ENCODE measurements at regions not wholly inside any gene's neighbourhood (a gene's known extent, or its start where the extent isn't known, plus 50 kb on each side); places are given as distances from the start of the nearest gene placed in this dataset.

DNA sequence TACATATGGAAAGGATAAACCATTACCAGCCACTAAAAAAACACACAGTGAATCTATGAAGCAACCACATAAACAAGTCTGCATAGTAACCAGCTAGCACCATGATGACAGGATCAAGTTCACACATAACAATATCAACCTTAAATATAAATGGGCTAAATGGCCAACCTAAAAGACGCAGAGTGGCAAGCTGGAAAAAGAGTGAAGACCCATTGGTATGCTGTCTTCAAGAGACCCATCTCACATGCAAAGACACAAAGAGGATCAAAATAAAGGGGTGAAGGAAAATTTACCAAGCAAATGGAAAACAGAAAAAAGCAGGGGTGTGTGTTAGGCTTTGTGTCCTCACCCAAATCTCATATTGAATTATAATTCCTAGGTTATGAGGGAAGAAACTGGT is 909.2 kb downstream of the EPHA7 start:
- Histone ChIP-seq H3K4me3 (no peak overlapping the region), H3K4me1 (no peaks in the 10 kb centered on the region), H3K9me3 (no peaks in the 10 kb centered on the region), H3K27me3 (no peaks in the 10 kb centered on the region), H3K27ac (no peak overlapping the region), H3K36me3 (no peaks in the 10 kb centered on the region)
- DNase-seq = no peak
- intact Hi-C loops (cut with DNase I; ENCODE audit: low total_unique reads) = no loop called here
- TF ChIP-seq, protein P1, sequence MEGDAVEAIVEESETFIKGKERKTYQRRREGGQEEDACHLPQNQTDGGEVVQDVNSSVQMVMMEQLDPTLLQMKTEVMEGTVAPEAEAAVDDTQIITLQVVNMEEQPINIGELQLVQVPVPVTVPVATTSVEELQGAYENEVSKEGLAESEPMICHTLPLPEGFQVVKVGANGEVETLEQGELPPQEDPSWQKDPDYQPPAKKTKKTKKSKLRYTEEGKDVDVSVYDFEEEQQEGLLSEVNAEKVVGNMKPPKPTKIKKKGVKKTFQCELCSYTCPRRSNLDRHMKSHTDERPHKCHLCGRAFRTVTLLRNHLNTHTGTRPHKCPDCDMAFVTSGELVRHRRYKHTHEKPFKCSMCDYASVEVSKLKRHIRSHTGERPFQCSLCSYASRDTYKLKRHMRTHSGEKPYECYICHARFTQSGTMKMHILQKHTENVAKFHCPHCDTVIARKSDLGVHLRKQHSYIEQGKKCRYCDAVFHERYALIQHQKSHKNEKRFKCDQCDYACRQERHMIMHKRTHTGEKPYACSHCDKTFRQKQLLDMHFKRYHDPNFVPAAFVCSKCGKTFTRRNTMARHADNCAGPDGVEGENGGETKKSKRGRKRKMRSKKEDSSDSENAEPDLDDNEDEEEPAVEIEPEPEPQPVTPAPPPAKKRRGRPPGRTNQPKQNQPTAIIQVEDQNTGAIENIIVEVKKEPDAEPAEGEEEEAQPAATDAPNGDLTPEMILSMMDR (IDR thresholded peaks at IDR 0.05) = no peak

DNA sequence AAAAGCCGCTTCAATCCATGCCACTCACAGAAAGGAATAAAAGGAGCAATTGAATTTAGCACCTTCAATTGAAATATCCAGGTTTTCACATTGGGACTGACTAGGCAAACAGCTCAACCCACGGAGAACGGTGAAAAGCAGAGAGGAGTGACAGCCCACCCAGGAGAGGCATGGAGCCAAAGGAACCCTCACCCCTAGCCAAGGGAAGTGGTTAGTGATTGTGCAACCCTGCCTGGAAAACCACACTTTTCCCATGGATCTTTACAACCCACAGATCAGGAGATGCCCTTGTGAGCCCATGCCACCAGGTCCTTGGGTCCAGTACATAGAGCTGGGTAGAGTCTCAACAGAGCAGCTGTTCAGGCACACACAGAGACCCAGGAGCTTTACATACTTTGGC is 911.8 kb downstream of the EPHA7 start:
- H3K27ac ChIP-seq = no peak overlapping the region
- H3K4me1 ChIP-seq = no peaks in the 10 kb centered on the region
- no peaks in the 10 kb centered on the region for H3K27me3 ChIP-seq
- no peak overlapping the region for H3K4me3 ChIP-seq
- intact Hi-C loops (cut with DNase I; ENCODE audit: low total_unique reads) = no loop called here
- H3K9me3 ChIP-seq = no peaks in the 10 kb centered on the region
- H3K36me3 ChIP-seq = no peaks in the 10 kb centered on the region
- no peak for DNase-seq
- TF ChIP-seq, protein P1 (IDR thresholded peaks at IDR 0.05) = no peak

DNA sequence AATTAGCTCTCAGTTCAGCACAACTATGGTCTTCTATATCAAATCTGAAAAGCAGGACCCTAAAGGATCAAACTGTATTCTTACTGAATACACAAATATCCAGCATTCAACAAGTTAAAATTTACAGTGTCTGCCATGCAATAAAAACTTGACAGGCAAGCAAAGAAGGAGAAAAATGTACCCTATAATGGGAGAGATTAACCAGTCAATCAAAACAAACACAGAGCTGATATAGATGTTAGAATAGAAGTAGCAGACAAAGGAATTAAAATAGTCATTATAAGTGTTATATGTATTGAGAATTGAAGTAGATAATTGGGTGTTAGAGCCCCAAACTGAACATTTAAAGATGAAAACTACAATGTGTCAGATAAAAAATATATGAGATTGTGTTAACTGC is 914.9 kb downstream of the EPHA7 start:
- Histone ChIP-seq H3K4me1 (no peaks in the 10 kb centered on the region), H3K27me3 (no peaks in the 10 kb centered on the region), H3K4me3 (no peak overlapping the region), H3K36me3 (no peaks in the 10 kb centered on the region), H3K27ac (no peak overlapping the region), H3K9me3 (no peaks in the 10 kb centered on the region)
- TF ChIP-seq, protein P1 (IDR thresholded peaks at IDR 0.05) = no peak
- intact Hi-C loops (cut with DNase I; ENCODE audit: low total_unique reads) = no loop called here
- no peak for DNase-seq

DNA sequence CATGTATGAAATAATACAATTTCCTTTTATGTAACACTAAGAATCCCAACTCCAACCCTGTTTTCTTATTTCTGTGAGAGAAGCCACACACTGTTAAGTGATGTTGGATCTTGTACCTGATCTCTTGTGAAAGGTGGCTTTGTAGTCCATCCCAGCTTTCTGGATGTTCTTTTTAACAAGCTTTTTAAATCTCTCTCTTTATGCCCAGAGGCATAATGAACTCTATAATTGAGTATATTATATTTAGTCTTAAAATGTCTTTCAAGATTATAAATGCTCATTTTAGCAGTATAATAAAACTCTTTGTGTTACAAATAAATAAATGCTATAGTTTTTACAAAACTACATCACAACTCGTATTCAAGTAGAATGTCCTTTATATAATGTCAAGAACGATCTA is 922.1 kb downstream of the EPHA7 start:
- H3K9me3 ChIP-seq = no peaks in the 10 kb centered on the region
- TF ChIP-seq, protein P1 (IDR thresholded peaks at IDR 0.05) = no peak
- intact Hi-C loops (cut with DNase I; ENCODE audit: low total_unique reads) = no loop called here
- no peak overlapping the region for H3K4me3 ChIP-seq
- no peaks in the 10 kb centered on the region for H3K27me3 ChIP-seq
- H3K27ac ChIP-seq = no peak overlapping the region
- DNase-seq = no peak
- no peaks in the 10 kb centered on the region for H3K36me3 ChIP-seq
- no peaks in the 10 kb centered on the region for H3K4me1 ChIP-seq

DNA sequence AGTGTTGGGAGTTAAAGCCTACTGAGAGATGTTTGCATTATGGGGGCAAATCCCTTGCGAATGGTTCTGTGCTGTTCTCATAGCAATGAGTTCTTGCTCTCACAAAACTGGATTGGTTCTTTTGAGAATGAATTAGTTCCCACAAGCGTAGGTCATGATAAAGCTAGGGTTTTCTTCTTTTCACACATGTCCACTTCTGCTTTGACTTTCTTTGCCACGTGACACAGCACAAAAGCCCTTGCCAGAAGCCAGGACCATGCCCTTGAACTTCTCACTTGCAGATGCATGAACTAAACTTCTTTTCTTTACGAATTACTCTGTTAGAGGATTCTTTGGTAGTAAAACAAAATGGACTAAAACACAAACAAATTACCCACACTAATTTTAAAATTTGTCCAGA is 922.8 kb downstream of the EPHA7 start:
- intact Hi-C loops (cut with DNase I; ENCODE audit: low total_unique reads) = no loop called here
- no peak overlapping the region for H3K27ac ChIP-seq
- H3K36me3 ChIP-seq = no peaks in the 10 kb centered on the region
- no peaks in the 10 kb centered on the region for H3K9me3 ChIP-seq
- no peaks in the 10 kb centered on the region for H3K27me3 ChIP-seq
- no peak for DNase-seq
- H3K4me1 ChIP-seq = no peaks in the 10 kb centered on the region
- H3K4me3 ChIP-seq = no peak overlapping the region
- TF ChIP-seq, protein P1 (IDR thresholded peaks at IDR 0.05) = no peak

DNA sequence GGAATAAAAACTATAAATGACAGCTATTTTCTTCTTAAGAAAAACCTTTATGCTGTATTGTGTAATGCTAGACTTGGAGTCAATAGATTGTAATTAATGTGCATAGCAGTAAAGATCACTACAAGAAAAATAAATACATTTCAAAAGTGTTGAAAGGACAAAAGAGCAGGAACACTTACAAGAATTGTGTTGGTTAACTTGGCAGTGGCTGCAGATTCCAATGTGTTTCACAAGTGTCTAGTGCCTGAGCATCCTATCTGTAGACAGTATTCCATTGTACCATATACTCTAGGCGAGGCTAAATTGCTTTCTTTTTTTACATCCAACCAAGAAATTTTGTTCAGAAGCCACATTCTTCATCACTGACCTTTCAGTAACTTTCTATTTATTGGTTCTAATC is 924.1 kb downstream of the EPHA7 start:
- TF ChIP-seq, protein P1 (IDR thresholded peaks at IDR 0.05) = no peak
- intact Hi-C loops (cut with DNase I; ENCODE audit: low total_unique reads) = no loop called here
- H3K27ac ChIP-seq = no peak overlapping the region

More for the DNA sequence above, 924.1 kb downstream of the EPHA7 start:
- H3K4me3 ChIP-seq = no peak overlapping the region
- no peaks in the 10 kb centered on the region for H3K36me3 ChIP-seq
- no peaks in the 10 kb centered on the region for H3K27me3 ChIP-seq
- no peaks in the 10 kb centered on the region for H3K4me1 ChIP-seq
- no peak for DNase-seq
- H3K9me3 ChIP-seq = no peaks in the 10 kb centered on the region
